HG03196 (cell line): ENCODE measurements at regions not wholly inside any gene's neighbourhood (a gene's known extent, or its start where the extent isn't known, plus 50 kb on each side); places are given as distances from the start of the nearest gene placed in this dataset.

Source experiments
- ATAC-seq: cut with Tn5 transposase; IDR thresholded peaks from one replicate; pipeline ENCODE4 v1.9.1; 2021; ENCODE audit not compliant: unreplicated experiment

GRCh38 chr9:14467675-14468374 is 153.9 kb upstream of the NFIB start:
- no peak for ATAC-seq

- ATAC-seq, result no peak
Observed at GRCh38 chr9:14466828-14467227, 152.9 kb upstream of the NFIB start.

GRCh38 chr9:14466429-14466818 is 152.5 kb upstream of the NFIB start:
- ATAC-seq, result no peak

GRCh38 chr9:14462950-14463349 is 149.0 kb upstream of the NFIB start:
- no peak for ATAC-seq

GRCh38 chr9:14455243-14455642 is 141.3 kb upstream of the NFIB start:
- ATAC-seq, result no peak

GRCh38 chr9:14453286-14453685 is 139.3 kb upstream of the NFIB start:
- ATAC-seq, result no peak

- ATAC-seq, result no peak
Observed at GRCh38 chr9:14452539-14452938, 138.6 kb upstream of the NFIB start.

- ATAC-seq, result no peak
Observed at GRCh38 chr9:14451949-14452348, 138.0 kb upstream of the NFIB start.

- no peak for ATAC-seq
Observed at GRCh38 chr9:14447103-14447502, 133.2 kb upstream of the NFIB start.

- ATAC-seq, result no peak
Observed at GRCh38 chr9:14445946-14446345, 132.0 kb upstream of the NFIB start.

- no peak for ATAC-seq
Observed at GRCh38 chr9:14442956-14443355, 129.0 kb upstream of the NFIB start.

- ATAC-seq, result no peak
Observed at GRCh38 chr9:14441976-14442651, 128.2 kb upstream of the NFIB start.

GRCh38 chr9:14441115-14441514 is 127.2 kb upstream of the NFIB start:
- no peak for ATAC-seq

- ATAC-seq, result no peak
Observed at GRCh38 chr9:14440062-14440461, 126.1 kb upstream of the NFIB start.

GRCh38 chr9:14439555-14439954 is 125.6 kb upstream of the NFIB start:
- no peak for ATAC-seq

GRCh38 chr9:14438232-14439021 is 124.5 kb upstream of the NFIB start:
- no peak for ATAC-seq

GRCh38 chr9:14437354-14438231 is 123.7 kb upstream of the NFIB start:
- ATAC-seq, result no peak

GRCh38 chr9:14435871-14436270 is 121.9 kb upstream of the NFIB start:
- no peak for ATAC-seq

- ATAC-seq, result no peak
Observed at GRCh38 chr9:14434971-14435718, 121.2 kb upstream of the NFIB start.

GRCh38 chr9:14434158-14434504 is 120.2 kb upstream of the NFIB start:
- no peak for ATAC-seq
